K562 (cell line): ENCODE measurements at regions not wholly inside any gene's neighbourhood (a gene's known extent, or its start where the extent isn't known, plus 50 kb on each side); places are given as distances from the start of the nearest gene placed in this dataset.

ENCODE experiments used
- ATAC-seq: fragments of 200-7000 bp; cut with Tn5 transposase; 3 replicates; pipeline ENCODE4 v1.9.1; 2020; ENCODE audit warnings: moderate library complexity
- BruUV-seq: library from RNA; stranded (reverse); fragments of 400-500 nt; replicated peaks from 2 replicates; lab custom pipeline; 2021; lab: Mats Ljungman, UMichigan
- CTCF ChIA-PET: fragments of 300-600 bp; formaldehyde crosslinking; extraction: SDS; loops from one replicate; lab custom pipeline; 2021; ENCODE audit warnings: low intra/inter-chr PET ratio; lab: Yijun Ruan, JAX
- POLR2A ChIA-PET: fragments of 300-600, 350-650 bp; sonication (Branson Sonifier 250); formaldehyde crosslinking; extraction: SDS; loops from one replicate; lab custom pipeline; 2021; ENCODE audit warnings: antibody characterized with exemption, inconsistent platforms; lab: Yijun Ruan, JAX
- DNase-seq, 4 experiments: peaks; one replicate each; pipeline versions ENCODE4 v3.0.0 to v3.0.0-alpha.2; 2011 to 2018; ENCODE audit warnings: low spot score in 3 of 4, mixed read lengths in 3 of 4; ENCODE audit errors: extremely low read depth in 1 of 4
- FAIRE-seq: peaks from 2 replicates; lab custom pipeline; 2011; peaks lifted over from hg19 to GRCh38; lab: Jason Lieb, UNC
- H2AFZ ChIP-seq: 2 replicates; pipeline ENCODE4 v1.6.0; 2011; ENCODE audit warnings: low read depth, low read length, control low read depth, inconsistent platforms
- H3K27ac ChIP-seq: fragments of 200-600 bp; 3 replicates; pipeline ENCODE4 v1.8.0; 2011; ENCODE audit warnings: low read depth, mild to moderate bottlenecking, control low read depth, inconsistent platforms, low read length, moderate library complexity, mixed read lengths; ENCODE audit errors: extremely low read depth
- H3K27me3 ChIP-seq, 2 experiments: fragments of 300-600 bp in 1 of 2; 2 replicates in 1 of 2; 3 replicates in 1 of 2; pipeline versions ENCODE4 v1.6.0 to v1.8.0; 2011; ENCODE audit warnings: inconsistent platforms in 2 of 2, low read length in 2 of 2, mild to moderate bottlenecking in 1 of 2, mixed read lengths in 1 of 2, moderate library complexity in 1 of 2; ENCODE audit not compliant: control insufficient read depth in 2 of 2, insufficient read depth in 2 of 2
- H3K36me3 ChIP-seq: fragments of 300-600 bp; 3 replicates; pipeline ENCODE4 v1.8.0; 2011; ENCODE audit warnings: mild to moderate bottlenecking, low read length, inconsistent platforms; ENCODE audit not compliant: control insufficient read depth, insufficient read depth
- H3K4me1 ChIP-seq, 2 experiments: fragments of 200-600 bp in 1 of 2; replicated peaks in 1 of 2; 2 replicates in 1 of 2; 3 replicates in 1 of 2; pipeline versions ENCODE4 v1.5.1 to v1.8.0; 2011; ENCODE audit warnings: inconsistent platforms in 2 of 2, low read length in 2 of 2, mild to moderate bottlenecking in 1 of 2, mixed read lengths in 1 of 2, moderate library complexity in 1 of 2; ENCODE audit not compliant: control insufficient read depth in 2 of 2, insufficient read depth in 2 of 2
- H3K4me2 ChIP-seq: 2 replicates; pipeline ENCODE4 v1.6.1; 2011; ENCODE audit warnings: low read length, control low read depth, inconsistent platforms, mixed read lengths; ENCODE audit not compliant: insufficient read depth
- H3K4me3 ChIP-seq: fragments of 200-600 bp; sonication (generic), shearing (Covaris generic); 2 replicates; pipeline ENCODE4 v1.5.1; 2016; ENCODE audit warnings: control low read depth, inconsistent platforms
- H3K79me2 ChIP-seq: fragments of 200-600 bp; 3 replicates; pipeline ENCODE4 v1.8.0; 2011; ENCODE audit warnings: low read length, inconsistent platforms; ENCODE audit not compliant: control insufficient read depth, insufficient read depth
- H3K9ac ChIP-seq, 2 experiments: 2 replicates each; pipeline versions ENCODE4 v1.6.0 to v1.6.1; 2011; ENCODE audit warnings: low read depth in 2 of 2, low read length in 2 of 2, control low read depth in 1 of 2, inconsistent platforms in 1 of 2, mild to moderate bottlenecking in 1 of 2, mixed read lengths in 1 of 2; ENCODE audit not compliant: insufficient read depth in 1 of 2
- H3K9me1 ChIP-seq: one replicate; pipeline ENCODE4 v1.6.0; 2011; ENCODE audit warnings: inconsistent platforms, mild to moderate bottlenecking, low read length, moderate library complexity; ENCODE audit not compliant: control insufficient read depth, insufficient read depth
- H3K9me3 ChIP-seq: replicated peaks from 2 replicates; pipeline ENCODE4 v1.5.1; 2011; ENCODE audit warnings: low read depth, low read length, inconsistent platforms; ENCODE audit not compliant: control insufficient read depth, insufficient read depth
- H4K20me1 ChIP-seq: replicated peaks from 2 replicates; pipeline ENCODE4 v1.6.1; 2011; ENCODE audit warnings: low read length, inconsistent platforms, mixed read lengths; ENCODE audit not compliant: control insufficient read depth, insufficient read depth
- ATF7 ChIP-seq: fragments of 450-650 bp; IDR thresholded peaks from 2 replicates; pipeline ENCODE4 v1.7.1; 2014; ENCODE audit warnings: mild to moderate bottlenecking, moderate library complexity
- MAFG ChIP-seq: fragments of 450-650 bp; conservative IDR thresholded peaks from 2 replicates; pipeline ENCODE4 v1.6.1; 2016; ENCODE audit warnings: missing genetic modification characterization, missing compliant biosample characterization
- NR2F6 ChIP-seq: fragments of 450-650 bp; formaldehyde crosslinking; IDR thresholded peaks from 2 replicates; pipeline ENCODE4 v1.4.0; 2020; ENCODE audit warnings: mild to moderate bottlenecking
- SRSF1 ChIP-seq: fragments of 200-400 bp; formaldehyde crosslinking; IDR thresholded peaks from 2 replicates; pipeline ENCODE4 v1.6.1; 2017; ENCODE audit warnings: mild to moderate bottlenecking, low read depth, low read length, moderate library complexity
- TCF7 ChIP-seq: sonication (generic); IDR thresholded peaks from 2 replicates; pipeline ENCODE4 v1.6.1; 2016; ENCODE audit warnings: antibody characterized with exemption, borderline replicate concordance
- THRAP3 ChIP-seq: fragments of 450-650 bp; IDR thresholded peaks from 2 replicates; pipeline ENCODE4 v1.6.1; 2016; ENCODE audit warnings: mild to moderate bottlenecking, inconsistent platforms, borderline replicate concordance
- TSC22D4 ChIP-seq: fragments of 450-650 bp; IDR thresholded peaks from 2 replicates; pipeline ENCODE4 v1.6.1; 2016; ENCODE audit warnings: missing genetic modification characterization, missing biosample characterization, control low read depth
- WGBS: fragments of 100-300 bp; shearing (Covaris generic); methylation state at CpG from one replicate; pipeline ENCODE4 v1.1.6; 2016; ENCODE audit warnings: low coverage, mixed read lengths; ENCODE audit not compliant: insufficient coverage; ENCODE audit errors: missing lambda C conversion rate; 5-methylcytosine and 5-hydroxymethylcytosine counted together
- in situ Hi-C: fragments of 300-500 bp; cut with MboI; formaldehyde crosslinking; loops from 4 replicates; pipeline ENCODE4 v1.15.0; 2018; ENCODE audit warnings: inconsistent platforms, mixed read lengths
- intact Hi-C: fragments of 100-400 bp; cut with micrococcal nuclease; formaldehyde crosslinking; loops from 2 replicates; pipeline ENCODE4 v1.14.2; 2022
- TF ChIP-seq, protein P1 (sequence below): fragments of 450-650 bp; conservative IDR thresholded peaks from 2 replicates; pipeline ENCODE4 v1.6.1; 2016; ENCODE audit warnings: missing genetic modification characterization, low read depth, mild to moderate bottlenecking, missing compliant biosample characterization, moderate library complexity
- TF ChIP-seq, protein P2 (sequence below): fragments of 450-650 bp; IDR thresholded peaks from 2 replicates; pipeline ENCODE4 v1.6.1; 2016
- TF ChIP-seq, protein P3 (sequence below): fragments of 250-450 bp; sonication (Bioruptor Pico); IDR thresholded peaks from 2 replicates; pipeline ENCODE4 v1.5.0; 2021; ENCODE audit warnings: mild to moderate bottlenecking, moderate library complexity
- TF ChIP-seq, protein P4 (sequence below): fragments of 450-650 bp; formaldehyde crosslinking; IDR thresholded peaks from 2 replicates; pipeline ENCODE4 v1.4.0; 2022; ENCODE audit warnings: missing genetic modification characterization

DNA sequence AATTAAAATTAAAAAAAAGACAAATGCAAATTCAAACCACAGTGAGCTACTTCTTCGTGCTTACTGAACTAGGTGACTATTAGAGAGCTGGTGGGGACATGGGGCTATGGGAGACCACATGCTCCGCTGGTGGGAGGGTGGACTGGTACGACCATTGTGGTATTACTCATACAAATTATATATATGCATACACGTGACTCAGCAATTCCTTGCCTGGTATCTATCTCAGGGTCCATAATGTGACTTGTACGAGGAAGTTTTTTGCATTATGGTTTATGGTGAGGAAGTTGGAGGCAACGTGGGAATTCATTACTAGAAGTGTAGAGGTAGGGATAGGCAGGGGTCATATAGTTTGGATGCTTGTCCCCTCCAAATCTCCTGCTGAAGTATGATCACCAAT lies 1112.7 kb downstream of the TYW1 start (continued):
- TF ChIP-seq, protein P1, sequence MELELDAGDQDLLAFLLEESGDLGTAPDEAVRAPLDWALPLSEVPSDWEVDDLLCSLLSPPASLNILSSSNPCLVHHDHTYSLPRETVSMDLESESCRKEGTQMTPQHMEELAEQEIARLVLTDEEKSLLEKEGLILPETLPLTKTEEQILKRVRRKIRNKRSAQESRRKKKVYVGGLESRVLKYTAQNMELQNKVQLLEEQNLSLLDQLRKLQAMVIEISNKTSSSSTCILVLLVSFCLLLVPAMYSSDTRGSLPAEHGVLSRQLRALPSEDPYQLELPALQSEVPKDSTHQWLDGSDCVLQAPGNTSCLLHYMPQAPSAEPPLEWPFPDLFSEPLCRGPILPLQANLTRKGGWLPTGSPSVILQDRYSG (tag): no peak
- TF ChIP-seq MAFG (tag) (peak; percentile 63), NR2F6 (CRISPR knock-in tag) (no peak)

DNA sequence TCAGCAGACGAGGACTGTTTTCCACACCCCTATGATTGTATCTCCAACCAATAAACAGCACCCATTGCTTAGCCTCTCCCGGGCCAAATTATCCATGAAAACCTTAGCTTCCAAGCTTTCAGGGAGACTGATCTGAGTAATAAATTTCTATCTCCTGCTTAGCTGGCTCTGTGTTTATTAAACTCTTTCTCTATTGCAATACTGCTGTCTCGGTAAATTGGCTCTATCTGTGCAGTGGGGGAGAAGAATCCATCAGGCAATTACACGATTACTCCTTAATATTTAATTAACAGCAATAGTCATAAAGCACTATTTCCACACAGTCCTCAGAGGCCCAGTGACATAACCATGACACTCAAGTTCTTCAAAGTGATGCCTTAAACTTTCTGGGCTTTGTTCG lies 1122.8 kb downstream of the TYW1 start:
- in situ Hi-C loops: no loop called here
- TF ChIP-seq, protein P2, sequence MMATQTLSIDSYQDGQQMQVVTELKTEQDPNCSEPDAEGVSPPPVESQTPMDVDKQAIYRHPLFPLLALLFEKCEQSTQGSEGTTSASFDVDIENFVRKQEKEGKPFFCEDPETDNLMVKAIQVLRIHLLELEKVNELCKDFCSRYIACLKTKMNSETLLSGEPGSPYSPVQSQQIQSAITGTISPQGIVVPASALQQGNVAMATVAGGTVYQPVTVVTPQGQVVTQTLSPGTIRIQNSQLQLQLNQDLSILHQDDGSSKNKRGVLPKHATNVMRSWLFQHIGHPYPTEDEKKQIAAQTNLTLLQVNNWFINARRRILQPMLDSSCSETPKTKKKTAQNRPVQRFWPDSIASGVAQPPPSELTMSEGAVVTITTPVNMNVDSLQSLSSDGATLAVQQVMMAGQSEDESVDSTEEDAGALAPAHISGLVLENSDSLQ: no peak
- TF ChIP-seq, protein P3, sequence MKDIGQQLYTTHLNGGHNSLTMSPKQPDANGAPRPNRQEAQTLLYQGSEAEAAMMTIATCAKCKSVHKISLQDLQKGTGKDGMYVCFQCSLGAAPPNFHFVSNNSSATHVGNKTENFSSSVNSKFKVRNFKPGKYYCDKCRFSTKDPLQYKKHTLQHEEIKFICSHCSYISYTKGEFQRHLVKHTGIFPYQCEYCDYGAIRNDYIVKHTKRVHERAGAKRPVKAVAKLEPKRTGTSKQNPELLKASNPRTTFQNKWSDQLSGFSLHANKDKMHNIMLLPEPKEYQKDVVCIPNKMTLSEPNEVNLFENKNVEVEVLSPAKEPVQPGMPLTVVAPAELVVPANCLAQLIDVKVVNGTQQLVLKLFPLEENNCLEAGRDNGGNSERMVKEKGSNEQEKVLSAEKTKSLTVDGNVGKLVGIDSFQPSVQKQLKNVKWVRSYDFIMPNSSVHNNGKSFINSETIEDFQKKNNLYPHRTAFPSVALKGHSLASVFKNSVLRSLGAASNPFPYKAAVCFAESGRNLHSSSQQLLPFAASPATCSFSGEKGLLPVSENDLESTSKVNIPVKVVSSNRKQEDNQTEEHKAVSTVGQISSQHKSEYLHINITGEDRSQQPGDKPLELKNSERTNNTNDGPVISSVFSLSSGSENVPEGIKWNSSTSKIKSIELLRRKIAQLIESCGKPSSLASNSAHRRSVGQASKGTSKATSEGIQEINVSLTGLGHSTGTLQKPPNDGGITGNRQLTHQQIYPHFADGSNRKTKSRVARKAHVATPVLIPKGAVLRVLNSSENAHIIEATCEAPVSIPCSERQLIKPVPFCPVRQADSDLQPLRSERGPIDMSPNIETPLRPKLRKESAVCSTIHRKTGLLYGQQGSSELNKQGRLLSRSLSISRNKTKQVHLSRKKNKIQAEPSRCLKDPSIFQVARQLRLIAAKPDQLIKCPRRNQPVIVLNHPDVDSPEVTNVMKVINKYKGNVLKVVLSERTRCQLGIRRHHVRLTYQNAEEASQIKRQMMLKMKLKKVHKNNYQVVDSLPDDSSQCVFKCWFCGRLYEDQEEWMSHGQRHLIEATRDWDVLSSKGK (CRISPR knock-in tag): no peak
- TF ChIP-seq TCF7 (no peak), TSC22D4 (tag) (no peak), ATF7 (no peak), THRAP3 (no peak), SRSF1 (no peak)
- TF ChIP-seq, protein P4, sequence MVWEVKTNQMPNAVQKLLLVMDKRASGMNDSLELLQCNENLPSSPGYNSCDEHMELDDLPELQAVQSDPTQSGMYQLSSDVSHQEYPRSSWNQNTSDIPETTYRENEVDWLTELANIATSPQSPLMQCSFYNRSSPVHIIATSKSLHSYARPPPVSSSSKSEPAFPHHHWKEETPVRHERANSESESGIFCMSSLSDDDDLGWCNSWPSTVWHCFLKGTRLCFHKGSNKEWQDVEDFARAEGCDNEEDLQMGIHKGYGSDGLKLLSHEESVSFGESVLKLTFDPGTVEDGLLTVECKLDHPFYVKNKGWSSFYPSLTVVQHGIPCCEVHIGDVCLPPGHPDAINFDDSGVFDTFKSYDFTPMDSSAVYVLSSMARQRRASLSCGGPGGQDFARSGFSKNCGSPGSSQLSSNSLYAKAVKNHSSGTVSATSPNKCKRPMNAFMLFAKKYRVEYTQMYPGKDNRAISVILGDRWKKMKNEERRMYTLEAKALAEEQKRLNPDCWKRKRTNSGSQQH (CRISPR knock-in tag): no peak

More for the DNA sequence above, 1122.8 kb downstream of the TYW1 start:
- Histone ChIP-seq H3K79me2 (no peaks in the 10 kb centered on the region), H3K27me3 (no peaks in the 10 kb centered on the region), H3K9ac (no peak overlapping the region), H4K20me1 (no peaks in the 10 kb centered on the region), H3K9me3 (no peaks in the 10 kb centered on the region), H3K4me3 (no peak overlapping the region), H3K9me1 (no peaks in the 10 kb centered on the region), H2AFZ (no peak overlapping the region), H3K27ac (no peak overlapping the region), H3K4me2 (no peak overlapping the region), H3K36me3 (no peaks in the 10 kb centered on the region), H3K4me1 (no peaks in the 10 kb centered on the region)
- WGBS: 0% methylated on average over 5 of the region's 5 CpGs
- CTCF ChIA-PET: interaction anchor here (0.6 kb wide), 1 partner anchor 1291 kb away, joined by 4 read pairs; no protein-coding TSS in a partner anchor
- intact Hi-C loops: no loop called here
- no TSS peak for BruUV-seq
- DNase-seq (no peak), FAIRE-seq (no peak), ATAC-seq (no peak)
- POLR2A ChIA-PET: no interaction called here
